ENCODE measurements at regions not wholly inside any gene's neighbourhood (a gene's known extent, or its start where the extent isn't known, plus 50 kb on each side); places are given as distances from the start of the nearest gene placed in this dataset.

GRCh38 chr9:108609897-108610253, 245.9 kb downstream of the ACTL7B start:
- Histone ChIP-seq H3K36me3 (ENCODE audit: control insufficient read depth in 2 of 2, extremely low read depth in 1 of 2, insufficient read depth in 2 of 2, low read length in 2 of 2) (no peaks in the 10 kb centered on the region), H3K9ac (ENCODE audit: control insufficient read depth, extremely low read depth, insufficient read depth, low read length) (no peak overlapping the region), H3K4me1 (ENCODE audit: control insufficient read depth, extremely low read depth, insufficient read depth, low read length) (peaks cover 31% of the 10 kb centered on the region), H2AFZ (ENCODE audit: control insufficient read depth, low read length) (no peak overlapping the region), H3K79me2 (ENCODE audit: control insufficient read depth, insufficient read depth, low read length) (no peaks in the 10 kb centered on the region), H3K4me3 (ENCODE audit: control insufficient read depth in 2 of 3, extremely low read depth in 1 of 3, insufficient read depth in 2 of 3, low read depth in 1 of 3, low read length in 3 of 3) (no peak overlapping the region), H3K4me2 (ENCODE audit: control insufficient read depth, extremely low read depth, insufficient read depth, low read depth, low read length) (peak overlapping the region; percentile 49), H4K20me1 (ENCODE audit: control insufficient read depth, extremely low read depth, insufficient read depth, low read length) (no peaks in the 10 kb centered on the region), H3K27me3 (ENCODE audit: control insufficient read depth, extremely low read depth, insufficient read depth, low read length) (no peaks in the 10 kb centered on the region), H3K9me1 (ENCODE audit: control insufficient read depth, extremely low read depth, insufficient read depth, low read length) (no peaks in the 10 kb centered on the region), H3K9me3 (ENCODE audit: control insufficient read depth, low read depth, low read length) (no peaks in the 10 kb centered on the region), H3K27ac (ENCODE audit: control insufficient read depth, insufficient read depth, low read length) (peak overlapping the region; percentile 48)
- FAIRE-seq (no peak), DNase-seq (ENCODE audit: low read depth, low spot score) (no peak)
- TF ChIP-seq, protein P1, sequence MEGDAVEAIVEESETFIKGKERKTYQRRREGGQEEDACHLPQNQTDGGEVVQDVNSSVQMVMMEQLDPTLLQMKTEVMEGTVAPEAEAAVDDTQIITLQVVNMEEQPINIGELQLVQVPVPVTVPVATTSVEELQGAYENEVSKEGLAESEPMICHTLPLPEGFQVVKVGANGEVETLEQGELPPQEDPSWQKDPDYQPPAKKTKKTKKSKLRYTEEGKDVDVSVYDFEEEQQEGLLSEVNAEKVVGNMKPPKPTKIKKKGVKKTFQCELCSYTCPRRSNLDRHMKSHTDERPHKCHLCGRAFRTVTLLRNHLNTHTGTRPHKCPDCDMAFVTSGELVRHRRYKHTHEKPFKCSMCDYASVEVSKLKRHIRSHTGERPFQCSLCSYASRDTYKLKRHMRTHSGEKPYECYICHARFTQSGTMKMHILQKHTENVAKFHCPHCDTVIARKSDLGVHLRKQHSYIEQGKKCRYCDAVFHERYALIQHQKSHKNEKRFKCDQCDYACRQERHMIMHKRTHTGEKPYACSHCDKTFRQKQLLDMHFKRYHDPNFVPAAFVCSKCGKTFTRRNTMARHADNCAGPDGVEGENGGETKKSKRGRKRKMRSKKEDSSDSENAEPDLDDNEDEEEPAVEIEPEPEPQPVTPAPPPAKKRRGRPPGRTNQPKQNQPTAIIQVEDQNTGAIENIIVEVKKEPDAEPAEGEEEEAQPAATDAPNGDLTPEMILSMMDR (optimal IDR thresholded peaks at IDR 0.05 in 1 of 3, IDR thresholded peaks at IDR 0.05 in 1 of 3, conservative IDR thresholded peaks at IDR 0.05 in 1 of 3; ENCODE audit: extremely low read depth in 1 of 3, insufficient read depth in 2 of 3, low read length in 3 of 3), result no peak
- no peak for TF ChIP-seq EZH2 (IDR thresholded peaks at IDR 0.05; ENCODE audit: low read length)
- dilution Hi-C loops (cut with MboI; ENCODE audit: extremely low pct_ligation_motif_present, low sequenced_read_pairs), result no loop called here

GRCh38 chr9:108609227-108609896, 246.4 kb downstream of the ACTL7B start:
- H3K36me3 ChIP-seq (ENCODE audit: control insufficient read depth in 2 of 2, extremely low read depth in 1 of 2, insufficient read depth in 2 of 2, low read length in 2 of 2), result no peaks in the 10 kb centered on the region
- peaks cover 31% of the 10 kb centered on the region for H3K4me1 ChIP-seq (ENCODE audit: control insufficient read depth, extremely low read depth, insufficient read depth, low read length)
- H3K4me3 ChIP-seq (ENCODE audit: control insufficient read depth in 2 of 3, extremely low read depth in 1 of 3, insufficient read depth in 2 of 3, low read depth in 1 of 3, low read length in 3 of 3), result no peak overlapping the region
- TF ChIP-seq, protein P1 (optimal IDR thresholded peaks at IDR 0.05 in 1 of 3, IDR thresholded peaks at IDR 0.05 in 1 of 3, conservative IDR thresholded peaks at IDR 0.05 in 1 of 3; ENCODE audit: extremely low read depth in 1 of 3, insufficient read depth in 2 of 3, low read length in 3 of 3), result no peak
- no peak for TF ChIP-seq EZH2 (IDR thresholded peaks at IDR 0.05; ENCODE audit: low read length)
- H3K27ac ChIP-seq (ENCODE audit: control insufficient read depth, insufficient read depth, low read length), result peak overlapping the region; percentile 48
- H3K4me2 ChIP-seq (ENCODE audit: control insufficient read depth, extremely low read depth, insufficient read depth, low read depth, low read length), result peak overlapping the region; percentile 49
- H3K9me3 ChIP-seq (ENCODE audit: control insufficient read depth, low read depth, low read length), result no peaks in the 10 kb centered on the region
- dilution Hi-C loops (cut with MboI; ENCODE audit: extremely low pct_ligation_motif_present, low sequenced_read_pairs), result no loop called here
- no peaks in the 10 kb centered on the region for H4K20me1 ChIP-seq (ENCODE audit: control insufficient read depth, extremely low read depth, insufficient read depth, low read length)
- H2AFZ ChIP-seq (ENCODE audit: control insufficient read depth, low read length), result peak overlapping the region; percentile 31
- no peak for DNase-seq (ENCODE audit: low read depth, low spot score)
- H3K9me1 ChIP-seq (ENCODE audit: control insufficient read depth, extremely low read depth, insufficient read depth, low read length), result no peaks in the 10 kb centered on the region
- H3K9ac ChIP-seq (ENCODE audit: control insufficient read depth, extremely low read depth, insufficient read depth, low read length), result peak overlapping the region; percentile 28
- H3K27me3 ChIP-seq (ENCODE audit: control insufficient read depth, extremely low read depth, insufficient read depth, low read length), result no peaks in the 10 kb centered on the region
- H3K79me2 ChIP-seq (ENCODE audit: control insufficient read depth, insufficient read depth, low read length), result no peaks in the 10 kb centered on the region
- FAIRE-seq, result peak; percentile 76

All from keratinocyte (primary cell).